CD4-positive, alpha-beta T cell (primary cell): ENCODE measurements at regions not wholly inside any gene's neighbourhood (a gene's known extent, or its start where the extent isn't known, plus 50 kb on each side); places are given as distances from the start of the nearest gene placed in this dataset.

ENCODE experiments used
- ATAC-seq: fragments of 200-7000 bp; cut with Tn5 transposase; one replicate; pipeline ENCODE4 v1.10.0; 2022; ENCODE audit warnings: mild to moderate bottlenecking; ENCODE audit not compliant: poor library complexity
- CTCF ChIA-PET: fragments of 350-600 bp; sonication (Branson Sonifier 250); formaldehyde crosslinking; loops from one replicate; lab custom pipeline; 2021; ENCODE audit warnings: antibody characterized with exemption, inconsistent platforms; lab: Charles Lee
- POLR2A ChIA-PET: fragments of 350-600 bp; sonication (Branson Sonifier 250); formaldehyde crosslinking; loops from one replicate; lab custom pipeline; 2021; ENCODE audit warnings: antibody characterized with exemption, inconsistent platforms; lab: Charles Lee
- DNase-seq, 14 experiments: peaks; one replicate each; pipeline ENCODE4 v3.0.0-alpha.2; 2013 to 2020; ENCODE audit warnings: mixed read lengths in 2 of 14
- H3K27ac ChIP-seq, 2 donors: one replicate each; pipeline versions ENCODE4 v1.5.1 to v1.7.0; 2013; ENCODE audit warnings: low read length in 2 of 2, low read depth in 1 of 2, mild to moderate bottlenecking in 1 of 2
- H3K27me3 ChIP-seq, 2 experiments: 1 replicate in 1 of 2; 2 replicates in 1 of 2; pipeline versions ENCODE4 v1.6.1 to v1.7.0; 2013; ENCODE audit warnings: low read length in 2 of 2, control low read depth in 1 of 2, mild to moderate bottlenecking in 1 of 2, moderate library complexity in 1 of 2; ENCODE audit not compliant: insufficient read depth in 2 of 2, control insufficient read depth in 1 of 2
- H3K36me3 ChIP-seq: one replicate; pipeline ENCODE4 v1.6.1; 2013; ENCODE audit warnings: low read length, control low read depth; ENCODE audit not compliant: insufficient read depth
- H3K4me1 ChIP-seq: one replicate; pipeline ENCODE4 v1.6.1; 2013; ENCODE audit warnings: low read length, control low read depth; ENCODE audit not compliant: insufficient read depth
- H3K4me3 ChIP-seq: one replicate; pipeline ENCODE4 v1.5.1; 2013; ENCODE audit warnings: mild to moderate bottlenecking, low read length, moderate library complexity
- H3K9me3 ChIP-seq, 2 experiments: 1 replicate in 1 of 2; 2 replicates in 1 of 2; pipeline versions ENCODE4 v1.6.1 to v1.7.0; 2013; ENCODE audit warnings: low read length in 2 of 2, mild to moderate bottlenecking in 2 of 2, control low read depth in 1 of 2, moderate library complexity in 1 of 2; ENCODE audit not compliant: control insufficient read depth in 1 of 2, insufficient read depth in 1 of 2
- H3K27ac Mint-ChIP-seq: one replicate; pipeline ENCODE4 v1.8.0; 2020; ENCODE audit warnings: mixed read lengths
- H3K27me3 Mint-ChIP-seq: one replicate; pipeline ENCODE4 v1.8.0; 2021; ENCODE audit warnings: mixed read lengths
- H3K36me3 Mint-ChIP-seq: one replicate; pipeline ENCODE4 v1.8.0; 2021; ENCODE audit warnings: low read depth, mixed read lengths
- H3K4me1 Mint-ChIP-seq: one replicate; pipeline ENCODE4 v1.8.0; 2021; ENCODE audit warnings: low read depth, mixed read lengths
- H3K4me3 Mint-ChIP-seq: one replicate; pipeline ENCODE4 v1.8.0; 2020; ENCODE audit warnings: mild to moderate bottlenecking, mixed read lengths
- H3K9me3 Mint-ChIP-seq: one replicate; pipeline ENCODE4 v1.8.0; 2020; ENCODE audit warnings: mixed read lengths
- CTCF ChIP-seq: fragments of 200-600 bp; IDR thresholded peaks from one replicate; pipeline ENCODE4 v1.8.0; 2022; ENCODE audit warnings: antibody characterized with exemption, mild to moderate bottlenecking
- intact Hi-C, 2 experiments: fragments of 100-400 bp; cut with DNase I in 1 of 2; cut with micrococcal nuclease in 1 of 2; formaldehyde crosslinking; loops; one replicate each; pipeline versions ENCODE4 v1.15.1 to v1.9.0; 2023 to 2025; cut with DNase I, micrococcal nuclease

- no peak overlapping the region for H3K4me3 ChIP-seq
- Mint-ChIP-seq H3K36me3 (no peaks in the 10 kb centered on the region), H3K27me3 (no peaks in the 10 kb centered on the region), H3K9me3 (no peaks in the 10 kb centered on the region), H3K27ac (no peak overlapping the region), H3K4me1 (no peaks in the 10 kb centered on the region), H3K4me3 (no peak overlapping the region)
- no peaks in the 10 kb centered on the region for H3K9me3 ChIP-seq
- no peak for TF ChIP-seq CTCF
- intact Hi-C loops = no loop called here
- DNase-seq = no peak
- no peaks in the 10 kb centered on the region for H3K27me3 ChIP-seq
- POLR2A ChIA-PET = no interaction called here
- H3K36me3 ChIP-seq = no peaks in the 10 kb centered on the region
- ATAC-seq = no peak
- CTCF ChIA-PET = no interaction called here
- H3K27ac ChIP-seq = no peak overlapping the region
- no peaks in the 10 kb centered on the region for H3K4me1 ChIP-seq
Measured at GRCh38 chr4:154142664-154143063, 348.9 kb downstream of the DCHS2 start.

GRCh38 chr4:154140869-154141268 lies 350.7 kb downstream of the DCHS2 start:
- Histone ChIP-seq H3K9me3 (no peaks in the 10 kb centered on the region), H3K4me3 (no peak overlapping the region), H3K36me3 (no peaks in the 10 kb centered on the region), H3K27ac (no peak overlapping the region), H3K4me1 (no peaks in the 10 kb centered on the region), H3K27me3 (no peaks in the 10 kb centered on the region)
- TF ChIP-seq CTCF = no peak
- ChIA-PET CTCF (no interaction called here), POLR2A (no interaction called here)
- DNase-seq = no peak
- H3K36me3 Mint-ChIP-seq = no peaks in the 10 kb centered on the region
- intact Hi-C loops = no loop called here
- no peak for ATAC-seq
- peaks cover 8% of the 10 kb centered on the region for H3K27me3 Mint-ChIP-seq
- no peak overlapping the region for H3K4me3 Mint-ChIP-seq
- H3K4me1 Mint-ChIP-seq = no peaks in the 10 kb centered on the region
- no peak overlapping the region for H3K27ac Mint-ChIP-seq
- H3K9me3 Mint-ChIP-seq = no peaks in the 10 kb centered on the region

- Mint-ChIP-seq H3K4me3 (no peak overlapping the region), H3K36me3 (no peaks in the 10 kb centered on the region)
- CTCF ChIA-PET = no interaction called here
Measured at GRCh38 chr4:154137320-154137905, 348.5 kb upstream of the SFRP2 start.

More at GRCh38 chr4:154137320-154137905, 348.5 kb upstream of the SFRP2 start:
- H3K9me3 ChIP-seq = no peaks in the 10 kb centered on the region
- Mint-ChIP-seq H3K9me3 (no peaks in the 10 kb centered on the region), H3K27me3 (peaks cover 20% of the 10 kb centered on the region), H3K4me1 (no peaks in the 10 kb centered on the region), H3K27ac (no peak overlapping the region)
- H3K4me1 ChIP-seq = no peaks in the 10 kb centered on the region
- no peak for TF ChIP-seq CTCF
- H3K27ac ChIP-seq = no peak overlapping the region
- H3K4me3 ChIP-seq = no peak overlapping the region
- DNase-seq = no peak
- no peak for ATAC-seq
- no peaks in the 10 kb centered on the region for H3K27me3 ChIP-seq
- intact Hi-C loops = no loop called here
- H3K36me3 ChIP-seq = no peaks in the 10 kb centered on the region
- POLR2A ChIA-PET = no interaction called here
